ENCODE measurements at regions not wholly inside any gene's neighbourhood (a gene's known extent, or its start where the extent isn't known, plus 50 kb on each side); places are given as distances from the start of the nearest gene placed in this dataset.

DNA sequence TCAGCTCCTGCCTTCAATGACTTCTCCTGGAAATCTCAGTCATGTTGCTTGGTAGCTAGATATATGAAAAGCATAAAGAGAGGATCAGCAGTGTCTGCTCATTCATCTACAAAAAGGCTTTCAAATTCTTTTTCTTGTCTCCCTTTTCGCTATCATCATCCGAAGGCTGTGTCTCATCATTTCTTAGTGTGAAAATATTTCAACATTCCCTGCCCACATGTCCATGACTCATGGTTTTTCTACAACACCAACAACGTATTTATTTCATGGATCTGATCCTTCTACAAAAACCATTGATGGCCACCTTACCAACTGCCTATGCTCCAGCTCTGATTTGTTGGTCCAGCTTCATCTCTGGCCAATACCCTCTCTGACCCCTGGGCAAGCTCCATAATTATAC lies 472.5 kb upstream of the GHITM start:
- H3K27me3 Mint-ChIP-seq (ENCODE audit: low read depth): no peaks in the 10 kb centered on the region
- H3K4me3 Mint-ChIP-seq (ENCODE audit: unreplicated experiment): no peak overlapping the region
- DNase-seq (ENCODE audit: low spot score): no peak
- H3K27ac Mint-ChIP-seq (ENCODE audit: unreplicated experiment): no peak overlapping the region
- TF ChIP-seq CTCF (IDR thresholded peaks at IDR 0.05): no peak
- peaks cover 7% of the 10 kb centered on the region for H3K4me1 Mint-ChIP-seq (ENCODE audit: low read depth)
- H3K36me3 Mint-ChIP-seq (ENCODE audit: low read depth): peaks cover 2% of the 10 kb centered on the region
- peaks cover 18% of the 10 kb centered on the region for H3K9me3 Mint-ChIP-seq (ENCODE audit: low read depth)

DNA sequence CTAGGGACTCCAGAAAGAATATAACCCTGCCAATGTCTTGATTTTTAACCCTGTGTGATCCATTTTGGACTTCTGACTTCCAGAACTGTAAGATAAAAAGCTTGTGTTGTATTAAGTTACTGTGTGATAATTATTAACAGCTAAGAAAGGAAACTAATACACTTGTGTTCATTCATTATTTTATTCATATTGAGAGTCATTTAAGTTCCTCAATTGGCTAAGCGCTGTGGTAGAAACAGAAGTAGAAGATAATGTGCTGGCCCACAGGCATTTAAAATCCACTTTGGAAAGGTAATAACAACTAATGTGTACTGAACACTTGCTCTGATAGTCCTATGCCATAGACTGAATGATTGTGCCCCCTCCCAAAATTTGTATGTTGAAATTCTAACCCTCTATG lies 471.7 kb upstream of the GHITM start:
- Mint-ChIP-seq H3K27ac (ENCODE audit: unreplicated experiment) (no peak overlapping the region), H3K27me3 (ENCODE audit: low read depth) (no peaks in the 10 kb centered on the region), H3K4me1 (ENCODE audit: low read depth) (peaks cover 7% of the 10 kb centered on the region), H3K36me3 (ENCODE audit: low read depth) (peaks cover 2% of the 10 kb centered on the region), H3K9me3 (ENCODE audit: low read depth) (peaks cover 18% of the 10 kb centered on the region), H3K4me3 (ENCODE audit: unreplicated experiment) (no peak overlapping the region)
- no peak for TF ChIP-seq CTCF (IDR thresholded peaks at IDR 0.05)
- DNase-seq (ENCODE audit: low spot score): no peak

GRCh38 chr10:83673316-83673715 lies 466.0 kb upstream of the GHITM start:
- H3K27ac Mint-ChIP-seq (ENCODE audit: unreplicated experiment): no peak overlapping the region
- DNase-seq (ENCODE audit: low spot score): no peak
- H3K9me3 Mint-ChIP-seq (ENCODE audit: low read depth): peaks cover 7% of the 10 kb centered on the region
- no peak for TF ChIP-seq CTCF (IDR thresholded peaks at IDR 0.05)
- no peaks in the 10 kb centered on the region for H3K36me3 Mint-ChIP-seq (ENCODE audit: low read depth)
- H3K4me3 Mint-ChIP-seq (ENCODE audit: unreplicated experiment): no peak overlapping the region
- H3K4me1 Mint-ChIP-seq (ENCODE audit: low read depth): peaks cover 7% of the 10 kb centered on the region
- H3K27me3 Mint-ChIP-seq (ENCODE audit: low read depth): no peaks in the 10 kb centered on the region

GRCh38 chr10:83677795-83678194 lies 461.5 kb upstream of the GHITM start:
- Mint-ChIP-seq H3K4me1 (ENCODE audit: low read depth) (peaks cover 9% of the 10 kb centered on the region), H3K9me3 (ENCODE audit: low read depth) (no peaks in the 10 kb centered on the region), H3K36me3 (ENCODE audit: low read depth) (no peaks in the 10 kb centered on the region), H3K4me3 (ENCODE audit: unreplicated experiment) (no peak overlapping the region), H3K27ac (ENCODE audit: unreplicated experiment) (no peak overlapping the region), H3K27me3 (ENCODE audit: low read depth) (peaks cover 3% of the 10 kb centered on the region)
- no peak for DNase-seq (ENCODE audit: low spot score)
- TF ChIP-seq CTCF (IDR thresholded peaks at IDR 0.05): no peak

GRCh38 chr10:83678850-83679249 lies 460.5 kb upstream of the GHITM start:
- no peak for DNase-seq (ENCODE audit: low spot score)
- no peaks in the 10 kb centered on the region for H3K36me3 Mint-ChIP-seq (ENCODE audit: low read depth)
- no peak overlapping the region for H3K4me3 Mint-ChIP-seq (ENCODE audit: unreplicated experiment)
- H3K4me1 Mint-ChIP-seq (ENCODE audit: low read depth): peaks cover 9% of the 10 kb centered on the region
- H3K9me3 Mint-ChIP-seq (ENCODE audit: low read depth): no peaks in the 10 kb centered on the region
- H3K27ac Mint-ChIP-seq (ENCODE audit: unreplicated experiment): no peak overlapping the region
- TF ChIP-seq CTCF (IDR thresholded peaks at IDR 0.05): no peak
- H3K27me3 Mint-ChIP-seq (ENCODE audit: low read depth): peaks cover 3% of the 10 kb centered on the region
